Activated CD8-positive, alpha-beta memory T cell treated with anti-CD3 and anti-CD28 coated beads, Interleukin-2, amount 50 U/mL, for 4 hours (primary cell): ENCODE measurements at regions not wholly inside any gene's neighbourhood (a gene's known extent, or its start where the extent isn't known, plus 50 kb on each side); places are given as distances from the start of the nearest gene placed in this dataset.
"Not testable (repeated sequence)": the region's sequence is repeated elsewhere in the genome, so short reads cannot be mapped to it uniquely, and the experiment has no call there.

ENCODE experiments used
- DNase-seq: peaks from one replicate; pipeline ENCODE4 v3.0.0-alpha.2; 2020

GRCh38 chr4:128688033-128688721 lies 121.3 kb upstream of the JADE1 start:
- no peak for DNase-seq

GRCh38 chr4:128686810-128687209 lies 122.7 kb upstream of the JADE1 start:
- DNase-seq: no peak

- DNase-seq: no peak
These were observed 123.5 kb upstream of the JADE1 start for GRCh38 chr4:128686032-128686465.

DNA sequence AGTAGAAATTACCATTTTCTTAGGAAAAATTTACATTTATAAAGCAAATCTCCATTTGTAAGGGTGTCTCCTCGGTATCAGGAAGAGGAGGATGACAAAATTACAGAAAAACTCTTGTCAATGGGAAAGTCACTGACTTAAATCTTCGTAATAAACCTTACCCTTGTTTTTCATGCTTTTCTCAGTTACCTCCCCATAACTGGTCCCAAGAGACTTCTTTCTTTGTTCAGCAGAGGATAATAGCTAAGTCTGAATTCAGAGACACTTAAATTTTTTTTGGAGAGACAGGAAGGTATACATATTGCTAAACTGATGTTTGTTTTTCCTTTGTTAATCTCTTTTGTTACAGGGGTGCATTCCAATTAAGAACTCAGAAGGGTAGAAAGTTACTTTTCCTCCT lies 125.5 kb upstream of the JADE1 start:
- no peak for DNase-seq

- DNase-seq: no peak
These were observed 126.4 kb upstream of the JADE1 start for GRCh38 chr4:128682942-128683666.

GRCh38 chr4:128676095-128676494 lies 133.4 kb upstream of the JADE1 start:
- no peak for DNase-seq

- DNase-seq: no peak
These were observed 134.4 kb upstream of the JADE1 start for GRCh38 chr4:128675083-128675482.

DNA sequence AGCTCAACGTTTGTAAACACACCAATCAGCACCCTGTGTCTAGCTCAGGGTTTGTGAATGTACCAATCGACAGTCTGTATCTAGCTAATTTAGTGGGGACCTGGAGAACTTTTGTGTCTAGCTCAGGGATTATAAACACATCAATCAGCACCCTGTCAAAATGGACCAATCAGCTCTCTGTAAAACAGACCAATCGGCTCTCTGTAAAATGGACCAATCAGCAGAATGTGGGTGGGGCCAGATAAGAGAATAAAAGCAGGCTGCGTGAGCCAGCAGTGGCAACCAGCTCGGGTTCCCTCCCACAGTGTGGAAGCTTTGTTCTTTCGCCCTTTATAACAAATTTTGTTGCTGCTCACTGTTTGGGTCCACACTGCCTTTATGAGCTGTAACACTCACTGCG lies 136.3 kb upstream of the JADE1 start:
- DNase-seq: not testable (repeated sequence)

GRCh38 chr4:128672596-128672995 lies 136.9 kb upstream of the JADE1 start:
- not testable (repeated sequence) for DNase-seq

DNA sequence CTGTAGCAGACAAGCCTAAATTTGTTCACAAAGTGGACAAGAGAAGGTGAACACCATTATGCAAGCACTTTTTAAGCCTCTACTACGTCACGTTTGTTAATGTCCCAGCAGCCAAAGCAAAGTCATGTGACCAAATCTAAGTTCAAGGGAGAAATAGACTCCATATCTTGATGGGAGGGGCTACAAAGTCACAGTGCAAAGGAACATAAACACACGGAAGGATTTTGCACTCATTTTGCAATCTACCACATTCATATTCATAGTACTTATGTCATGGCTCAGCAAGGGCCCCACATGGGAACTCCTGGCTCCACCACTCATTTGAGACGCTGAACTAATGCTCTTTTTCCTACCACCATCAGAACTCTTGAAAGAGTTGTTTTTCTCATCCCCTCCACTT lies 139.0 kb upstream of the JADE1 start:
- DNase-seq: no peak

- DNase-seq: no peak
These were observed 140.9 kb upstream of the JADE1 start for GRCh38 chr4:128668566-128668965.

DNA sequence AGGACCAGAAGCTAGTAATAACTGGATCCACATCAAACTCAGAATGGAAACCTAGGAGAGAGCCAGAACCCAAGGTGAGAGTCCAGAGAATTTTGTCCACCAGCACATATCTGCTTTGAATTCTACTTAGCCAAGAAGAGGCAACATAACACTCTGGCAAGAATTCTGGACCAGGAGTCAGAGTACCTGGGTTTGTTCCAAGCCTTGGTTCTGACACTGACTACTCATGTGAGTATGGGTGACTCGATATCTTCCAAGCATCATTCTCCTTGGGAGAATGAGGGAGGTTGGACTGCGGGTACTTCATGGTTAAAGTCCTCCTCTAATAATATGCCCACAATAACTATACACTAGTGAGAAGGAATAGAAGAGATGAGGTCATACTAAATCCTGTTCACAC lies 144.0 kb upstream of the JADE1 start:
- no peak for DNase-seq

DNA sequence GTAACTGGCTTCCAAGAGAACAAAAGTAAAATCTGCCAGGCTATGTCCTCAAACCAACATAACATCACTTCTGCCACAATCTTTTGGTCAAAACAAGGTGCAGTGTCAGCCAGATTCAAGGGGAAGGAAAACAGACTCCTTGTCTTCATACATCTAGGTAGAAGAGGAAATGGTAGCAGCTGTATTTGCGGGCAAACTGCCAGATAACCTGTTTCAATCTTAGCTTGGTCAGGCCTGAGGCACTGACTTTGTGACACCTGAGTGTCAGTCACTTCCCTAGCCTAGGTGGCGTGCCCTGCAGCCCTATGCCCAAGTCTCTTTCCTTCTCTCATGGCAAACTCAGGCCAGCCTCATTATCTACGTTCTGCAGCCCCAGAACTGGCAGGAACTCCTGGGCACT lies 146.2 kb upstream of the JADE1 start:
- no peak for DNase-seq

GRCh38 chr4:128661479-128661878 lies 148.0 kb upstream of the JADE1 start:
- no peak for DNase-seq

DNA sequence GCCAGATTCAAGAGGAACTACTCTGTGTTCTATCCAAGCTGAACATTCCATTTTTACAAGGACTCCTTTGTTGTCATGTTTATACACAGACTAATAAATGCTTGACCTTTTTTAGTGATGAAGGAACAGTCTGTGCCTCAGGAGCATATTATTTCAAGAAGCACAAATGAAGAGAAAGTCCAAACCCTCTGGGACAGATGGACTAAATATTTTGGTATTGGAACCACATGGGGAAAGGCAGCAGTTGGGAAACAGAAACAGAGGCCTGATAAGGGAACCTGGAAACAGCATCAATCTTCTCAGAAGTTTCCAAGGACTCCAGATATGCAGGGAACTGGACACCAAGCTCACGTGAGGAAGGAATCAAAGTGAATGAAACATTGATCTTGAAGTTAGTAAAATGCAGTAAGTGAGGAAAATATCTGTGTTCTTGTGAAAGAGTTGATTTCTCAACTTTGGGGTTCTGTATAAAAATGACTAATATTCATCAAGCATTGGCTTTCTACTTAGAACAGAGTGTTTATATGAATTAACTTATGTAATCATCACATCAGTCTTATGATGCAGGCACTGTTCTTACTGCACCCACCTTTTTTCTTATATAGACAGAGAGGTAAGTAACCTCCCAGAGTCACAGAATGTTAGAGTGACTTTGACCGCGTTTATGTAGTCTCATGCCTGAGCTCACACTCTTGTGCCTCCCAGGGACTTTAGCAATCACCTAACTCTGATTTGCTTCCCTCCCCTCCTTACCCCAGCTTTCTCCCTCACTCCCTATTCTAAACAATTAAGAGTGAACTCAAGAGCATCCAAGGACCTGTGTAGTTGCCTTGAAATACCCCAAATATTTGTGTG lies 148.9 kb upstream of the JADE1 start:
- DNase-seq: no peak

GRCh38 chr4:128658214-128658631 lies 151.3 kb upstream of the JADE1 start:
- no peak for DNase-seq

GRCh38 chr4:128657638-128658037 lies 151.9 kb upstream of the JADE1 start:
- DNase-seq: no peak

DNA sequence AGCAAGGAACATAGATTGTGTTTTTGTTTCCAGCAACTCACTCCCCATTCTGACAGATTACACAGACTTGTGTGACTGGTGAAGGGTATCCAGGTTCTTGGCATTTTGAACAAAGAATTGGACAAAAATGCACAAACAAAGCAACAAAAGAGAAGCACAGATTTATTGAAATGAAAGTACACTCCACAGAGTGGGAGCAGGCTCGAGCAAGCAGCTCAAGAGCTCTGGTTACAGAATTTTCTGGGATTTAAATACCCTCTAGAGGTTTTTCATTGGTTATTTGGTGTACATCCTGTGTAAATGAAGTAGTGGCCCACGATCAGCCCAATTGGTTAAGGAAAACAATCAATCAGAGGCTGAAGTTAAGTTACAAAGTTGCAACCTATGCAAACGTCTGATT lies 155.0 kb upstream of the JADE1 start:
- no peak for DNase-seq

- DNase-seq: no peak
These were observed 155.7 kb upstream of the JADE1 start for GRCh38 chr4:128653527-128654444.

DNA sequence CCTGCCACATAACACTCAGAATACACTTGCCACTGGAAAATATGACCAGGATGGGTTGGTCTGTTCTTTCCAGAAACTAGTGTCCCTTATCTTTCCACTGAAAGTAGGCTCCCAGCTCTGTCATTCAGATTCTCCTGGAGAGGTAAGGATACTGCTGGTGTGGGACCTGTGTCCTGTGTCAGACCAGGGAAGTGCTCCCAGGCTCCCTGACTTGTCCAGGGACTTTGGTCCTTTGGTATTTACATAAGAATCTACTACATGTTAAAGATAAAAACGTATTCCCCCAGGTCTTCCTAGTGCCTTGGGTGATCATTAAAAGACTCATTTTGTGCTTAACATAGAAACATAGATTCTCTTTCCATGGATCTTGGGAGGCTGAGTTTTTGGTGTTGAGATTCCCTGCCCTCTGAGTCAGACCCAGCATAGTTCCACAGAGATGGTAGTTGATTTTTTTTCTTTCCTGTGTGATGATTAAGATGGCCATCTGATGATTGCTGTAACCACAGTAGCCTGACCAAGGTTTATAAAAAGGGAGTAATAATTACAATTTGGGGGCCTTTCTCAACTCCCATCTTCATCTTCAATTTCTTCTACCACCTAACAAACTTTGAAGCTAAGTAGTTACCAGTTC lies 159.8 kb upstream of the JADE1 start:
- no peak for DNase-seq

DNA sequence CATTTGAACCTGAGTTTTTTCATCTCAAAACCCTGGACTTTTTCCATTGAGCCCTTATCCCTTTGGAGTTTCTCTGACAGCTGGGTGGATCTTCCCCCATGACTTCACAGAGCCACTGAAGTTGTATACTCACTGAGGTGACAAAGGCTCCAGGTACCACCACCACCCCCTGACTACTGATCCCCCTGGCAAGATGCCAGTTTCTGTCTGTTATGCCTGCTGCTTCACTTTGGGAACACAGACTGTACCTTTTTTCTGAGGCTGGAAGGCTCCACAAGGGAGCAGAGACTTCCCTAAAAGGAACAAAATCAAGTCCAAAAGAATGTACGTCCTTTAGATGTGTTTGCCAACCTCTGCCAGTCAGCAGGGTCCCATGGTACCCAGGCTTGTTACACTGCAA lies 160.3 kb upstream of the JADE1 start:
- no peak for DNase-seq

GRCh38 chr4:128648021-128648420 lies 161.5 kb upstream of the JADE1 start:
- no peak for DNase-seq
